ENCODE measurements at regions not wholly inside any gene's neighbourhood (a gene's known extent, or its start where the extent isn't known, plus 50 kb on each side); places are given as distances from the start of the nearest gene placed in this dataset.
A peak's percentile ranks its signal among the peaks of the same experiment; 100 is the strongest.

DNA sequence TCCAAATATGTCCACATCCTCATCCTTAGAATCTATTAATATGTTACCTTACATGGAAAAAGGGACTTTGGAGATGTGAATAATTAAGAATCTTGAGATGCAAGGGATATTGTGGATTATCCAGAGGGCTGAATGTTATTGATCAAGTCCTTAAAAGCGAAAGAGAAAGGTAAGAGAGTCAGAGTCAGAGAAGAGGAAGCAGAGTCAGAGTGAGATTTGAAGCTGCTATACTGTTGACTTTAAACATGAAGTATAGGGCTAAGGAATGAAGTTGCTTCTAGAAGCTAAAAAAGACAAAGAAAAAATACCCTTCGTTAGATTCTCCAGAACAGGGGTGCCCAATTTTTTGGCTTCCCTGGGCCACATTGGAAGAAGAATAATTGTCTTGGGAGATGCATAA is 627.2 kb upstream of the SLITRK6 start:
- Mint-ChIP-seq H3K27me3 (ENCODE audit: low read depth) (no peaks in the 10 kb centered on the region), H3K9me3 (peaks cover 14% of the 10 kb centered on the region), H3K4me1 (no peaks in the 10 kb centered on the region), H3K4me3 (no peak overlapping the region), H3K36me3 (no peaks in the 10 kb centered on the region), H3K27ac (no peak overlapping the region)
- no peak for DNase-seq (ENCODE audit: low spot score in 2 of 2, unreplicated experiment in 2 of 2)
- TF ChIP-seq, protein P1, sequence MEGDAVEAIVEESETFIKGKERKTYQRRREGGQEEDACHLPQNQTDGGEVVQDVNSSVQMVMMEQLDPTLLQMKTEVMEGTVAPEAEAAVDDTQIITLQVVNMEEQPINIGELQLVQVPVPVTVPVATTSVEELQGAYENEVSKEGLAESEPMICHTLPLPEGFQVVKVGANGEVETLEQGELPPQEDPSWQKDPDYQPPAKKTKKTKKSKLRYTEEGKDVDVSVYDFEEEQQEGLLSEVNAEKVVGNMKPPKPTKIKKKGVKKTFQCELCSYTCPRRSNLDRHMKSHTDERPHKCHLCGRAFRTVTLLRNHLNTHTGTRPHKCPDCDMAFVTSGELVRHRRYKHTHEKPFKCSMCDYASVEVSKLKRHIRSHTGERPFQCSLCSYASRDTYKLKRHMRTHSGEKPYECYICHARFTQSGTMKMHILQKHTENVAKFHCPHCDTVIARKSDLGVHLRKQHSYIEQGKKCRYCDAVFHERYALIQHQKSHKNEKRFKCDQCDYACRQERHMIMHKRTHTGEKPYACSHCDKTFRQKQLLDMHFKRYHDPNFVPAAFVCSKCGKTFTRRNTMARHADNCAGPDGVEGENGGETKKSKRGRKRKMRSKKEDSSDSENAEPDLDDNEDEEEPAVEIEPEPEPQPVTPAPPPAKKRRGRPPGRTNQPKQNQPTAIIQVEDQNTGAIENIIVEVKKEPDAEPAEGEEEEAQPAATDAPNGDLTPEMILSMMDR (IDR thresholded peaks at IDR 0.05; ENCODE audit: unreplicated experiment): no peak

DNA sequence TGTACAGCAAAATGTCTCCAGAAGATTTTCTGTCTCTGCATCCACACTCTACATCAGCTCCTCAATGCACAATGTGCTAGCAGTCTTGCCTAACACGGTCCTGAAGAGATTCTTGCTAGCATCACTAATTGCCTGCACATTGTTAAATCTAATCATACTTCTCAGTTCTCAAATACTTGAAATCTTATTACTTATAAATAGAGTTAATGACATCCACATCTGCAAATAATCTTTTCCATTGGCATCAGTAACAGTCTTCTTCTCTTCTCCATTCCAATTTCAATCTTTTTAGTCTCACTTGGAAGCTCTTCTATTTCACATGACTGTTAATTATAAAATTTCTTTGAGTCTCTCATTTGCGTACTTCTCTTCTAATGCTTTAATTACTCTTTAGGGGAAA is 630.5 kb upstream of the SLITRK6 start:
- no peak overlapping the region for H3K27ac Mint-ChIP-seq
- H3K36me3 Mint-ChIP-seq: peaks cover 3% of the 10 kb centered on the region
- H3K27me3 Mint-ChIP-seq (ENCODE audit: low read depth): no peaks in the 10 kb centered on the region
- no peak overlapping the region for H3K4me3 Mint-ChIP-seq
- H3K9me3 Mint-ChIP-seq: peaks cover 23% of the 10 kb centered on the region
- TF ChIP-seq, protein P1 (IDR thresholded peaks at IDR 0.05; ENCODE audit: unreplicated experiment): no peak
- H3K4me1 Mint-ChIP-seq: no peaks in the 10 kb centered on the region
- no peak for DNase-seq (ENCODE audit: low spot score in 2 of 2, unreplicated experiment in 2 of 2)

DNA sequence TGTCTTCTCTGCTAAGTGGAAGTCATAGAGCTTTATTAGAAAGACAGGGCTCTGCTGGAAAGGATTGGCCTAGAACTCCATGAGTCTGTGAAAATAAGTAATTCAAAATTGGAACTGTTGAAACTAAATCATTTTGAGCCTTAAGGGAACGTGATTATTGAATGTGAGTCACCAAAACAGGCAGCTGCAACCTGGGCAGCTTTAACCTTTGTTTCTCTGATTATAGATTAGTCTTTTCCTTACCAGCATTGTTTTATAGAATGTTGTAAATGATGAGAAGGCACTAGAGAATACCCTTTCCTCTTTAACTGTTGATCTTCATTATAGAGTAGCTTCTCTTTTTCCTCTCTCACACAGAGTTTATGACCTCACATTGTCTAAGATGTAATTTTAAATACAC is 638.8 kb upstream of the SLITRK6 start:
- no peak for DNase-seq (ENCODE audit: low spot score in 2 of 2, unreplicated experiment in 2 of 2)
- Mint-ChIP-seq H3K27ac (no peak overlapping the region), H3K4me1 (no peaks in the 10 kb centered on the region), H3K9me3 (peaks cover 18% of the 10 kb centered on the region), H3K4me3 (no peak overlapping the region), H3K36me3 (peaks cover 3% of the 10 kb centered on the region), H3K27me3 (ENCODE audit: low read depth) (no peaks in the 10 kb centered on the region)
- TF ChIP-seq, protein P1 (IDR thresholded peaks at IDR 0.05; ENCODE audit: unreplicated experiment): no peak

DNA sequence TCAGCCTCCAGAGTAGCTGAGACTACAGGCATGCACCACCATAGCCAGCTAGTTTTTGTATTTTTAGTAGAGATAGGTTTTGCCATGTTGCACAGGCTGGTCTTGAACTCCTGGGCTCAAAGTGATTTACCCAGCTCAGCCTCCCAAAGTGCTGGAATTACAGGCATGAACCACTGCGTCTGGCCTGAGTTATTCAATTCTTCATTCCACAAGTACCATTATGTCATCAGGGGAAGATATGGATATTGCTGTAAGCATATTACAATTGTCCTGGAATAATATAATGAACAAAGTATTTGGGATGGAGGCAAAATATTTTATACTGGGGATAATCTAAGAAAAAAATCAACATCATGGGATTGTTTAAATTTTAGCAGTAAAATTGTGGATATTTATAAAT is 646.0 kb upstream of the SLITRK6 start:
- H3K4me3 Mint-ChIP-seq: no peak overlapping the region
- H3K36me3 Mint-ChIP-seq: no peaks in the 10 kb centered on the region
- no peak for DNase-seq (ENCODE audit: low spot score in 2 of 2, unreplicated experiment in 2 of 2)
- peak overlapping the region; percentile 6 for H3K27ac Mint-ChIP-seq
- peaks cover 9% of the 10 kb centered on the region for H3K4me1 Mint-ChIP-seq
- TF ChIP-seq, protein P1 (IDR thresholded peaks at IDR 0.05; ENCODE audit: unreplicated experiment): no peak
- no peaks in the 10 kb centered on the region for H3K9me3 Mint-ChIP-seq
- H3K27me3 Mint-ChIP-seq (ENCODE audit: low read depth): no peaks in the 10 kb centered on the region

DNA sequence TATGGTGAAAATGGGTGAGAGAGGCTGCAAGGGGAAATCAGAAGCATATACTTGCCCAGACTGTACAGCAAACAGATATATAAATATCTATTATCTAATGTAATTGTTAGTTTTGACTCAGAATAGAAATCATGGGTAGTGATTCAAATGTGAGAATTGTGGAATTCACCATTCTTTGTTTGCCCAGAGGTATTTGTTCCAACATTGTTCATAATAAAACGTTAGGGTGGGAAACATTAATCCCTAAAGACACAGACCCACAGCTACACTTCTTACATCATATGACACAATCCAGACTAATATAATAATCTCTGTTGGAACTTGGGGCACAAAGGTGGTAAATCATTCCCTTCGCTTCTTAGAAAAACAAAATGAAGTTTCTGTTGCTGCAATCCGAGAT is 646.5 kb upstream of the SLITRK6 start:
- H3K27ac Mint-ChIP-seq: peak overlapping the region; percentile 35

More for the DNA sequence above, 646.5 kb upstream of the SLITRK6 start:
- H3K4me3 Mint-ChIP-seq: no peak overlapping the region
- H3K36me3 Mint-ChIP-seq: no peaks in the 10 kb centered on the region
- H3K27me3 Mint-ChIP-seq (ENCODE audit: low read depth): no peaks in the 10 kb centered on the region
- DNase-seq (ENCODE audit: low spot score in 2 of 2, unreplicated experiment in 2 of 2): no peak
- TF ChIP-seq, protein P1 (IDR thresholded peaks at IDR 0.05; ENCODE audit: unreplicated experiment): no peak
- H3K4me1 Mint-ChIP-seq: peaks cover 9% of the 10 kb centered on the region
- no peaks in the 10 kb centered on the region for H3K9me3 Mint-ChIP-seq

All from mesothelial cell of epicardium (in vitro differentiated cells).